Raji (cell line): ENCODE measurements at regions not wholly inside any gene's neighbourhood (a gene's known extent, or its start where the extent isn't known, plus 50 kb on each side); places are given as distances from the start of the nearest gene placed in this dataset.

Experiments used
- POLR2A ChIP-seq: IDR thresholded peaks from 2 replicates; pipeline ENCODE4 v1.6.1; 2011; ENCODE audit warnings: low read depth, low read length, control low read depth; ENCODE audit not compliant: insufficient read depth

DNA sequence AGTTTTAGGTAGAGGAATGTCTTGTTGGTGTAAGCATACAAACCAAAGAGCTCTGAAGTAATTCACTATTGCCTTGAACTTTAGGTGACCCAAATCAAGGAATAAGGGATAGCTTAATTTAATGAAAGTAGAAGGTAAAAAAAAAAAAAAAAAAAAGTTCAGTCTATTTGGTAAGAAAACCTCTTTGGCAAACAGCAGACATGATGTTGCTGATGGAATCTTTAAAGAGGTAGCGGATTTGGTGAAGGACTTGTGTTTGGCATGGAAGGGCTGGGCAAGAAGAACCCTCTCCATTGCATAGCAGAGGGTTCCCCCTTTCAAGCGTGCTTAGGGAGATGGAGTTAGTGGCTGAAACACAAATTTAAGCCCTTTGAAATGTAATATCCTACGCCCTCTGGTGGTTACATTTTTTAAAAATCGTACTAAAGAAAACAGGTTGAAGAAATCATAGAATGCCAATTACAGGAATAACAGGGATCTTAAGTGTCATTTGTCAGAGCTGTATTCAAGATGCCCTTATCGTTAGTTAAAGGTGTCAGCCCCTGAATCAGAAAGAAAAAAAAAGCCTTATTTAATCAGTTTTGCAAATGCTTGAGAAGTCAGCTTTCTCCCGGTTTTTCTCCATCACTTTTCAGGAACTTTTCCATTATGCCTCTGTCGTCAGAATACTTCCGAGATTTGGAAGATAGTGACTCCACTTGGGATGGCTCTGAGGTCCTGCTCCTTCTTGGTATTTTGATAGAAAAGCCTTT, 383.1 kb downstream of the KCNJ2 start:
- TF ChIP-seq POLR2A: no peak

DNA sequence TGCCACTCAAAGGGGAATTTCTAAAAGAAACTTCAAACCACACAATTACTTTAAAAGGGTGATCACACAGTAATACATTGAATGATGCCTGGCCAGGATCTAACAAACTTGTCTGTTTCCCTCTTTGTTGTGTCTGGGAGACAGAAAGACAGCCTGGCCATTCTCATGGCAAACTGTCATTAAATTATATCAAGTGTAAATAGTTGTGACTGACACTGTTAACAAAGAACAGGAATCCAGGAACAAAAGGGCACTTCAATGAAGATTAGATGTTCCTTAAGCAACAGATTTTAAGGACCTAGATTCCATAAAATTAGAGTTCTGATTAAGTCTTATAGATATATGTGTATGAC, 383.6 kb downstream of the KCNJ2 start:
- no peak for TF ChIP-seq POLR2A

DNA sequence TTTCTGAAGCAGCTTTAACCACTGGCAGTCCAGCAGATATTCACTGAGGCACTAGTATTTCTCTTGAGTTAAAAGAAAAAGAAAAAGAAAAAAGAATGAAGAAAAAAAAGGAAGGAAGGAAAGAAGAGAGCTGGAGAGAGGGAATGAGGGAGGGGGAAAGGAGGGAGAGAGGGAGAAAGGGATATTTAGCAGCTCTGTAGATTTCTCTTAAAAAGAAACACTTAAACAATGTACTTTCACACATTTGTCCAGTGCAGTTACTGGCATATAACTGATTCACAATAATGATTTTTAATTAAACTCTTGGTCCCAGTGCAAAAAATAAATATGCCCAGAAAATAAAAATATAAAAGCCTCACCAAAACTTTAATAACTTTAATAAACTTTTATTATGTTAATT, 386.4 kb downstream of the KCNJ2 start:
- TF ChIP-seq POLR2A: no peak

DNA sequence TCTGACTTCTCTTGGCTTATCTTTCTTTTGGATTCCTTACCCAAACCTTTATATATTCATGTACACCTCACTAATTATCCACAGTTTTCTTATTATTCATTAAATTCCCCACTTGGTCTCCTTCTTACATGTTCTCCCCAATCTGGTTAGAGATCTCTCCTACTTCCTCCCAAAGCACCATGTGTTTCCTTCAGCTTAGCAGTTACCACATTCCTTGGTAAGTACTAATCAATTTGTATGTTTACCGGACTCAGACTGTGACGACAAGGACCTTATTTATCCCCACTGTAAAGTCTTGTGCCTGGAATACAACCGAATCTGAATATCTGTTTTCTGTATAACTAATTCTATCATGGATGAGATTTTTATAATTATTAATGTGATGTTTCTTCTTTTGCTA, 389.5 kb downstream of the KCNJ2 start:
- no peak for TF ChIP-seq POLR2A

DNA sequence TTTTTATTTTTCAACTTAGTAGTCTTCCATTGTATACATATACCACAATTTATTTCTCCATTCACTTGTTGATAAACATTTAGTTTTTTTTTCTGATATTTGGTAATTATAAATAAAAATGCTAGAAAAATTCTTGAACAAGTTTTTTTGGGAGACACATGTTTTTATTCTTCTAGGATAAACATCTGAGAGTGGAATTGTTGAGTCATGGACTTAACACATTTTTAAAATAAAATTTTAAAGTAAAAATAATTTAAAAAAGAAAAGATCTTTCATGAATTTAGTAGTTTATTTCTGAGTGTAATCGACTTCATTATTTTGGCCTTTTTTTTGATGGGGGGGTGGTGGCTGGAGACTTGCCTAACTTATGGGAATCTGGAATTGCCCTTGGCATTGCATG, 391.1 kb downstream of the KCNJ2 start:
- no peak for TF ChIP-seq POLR2A

DNA sequence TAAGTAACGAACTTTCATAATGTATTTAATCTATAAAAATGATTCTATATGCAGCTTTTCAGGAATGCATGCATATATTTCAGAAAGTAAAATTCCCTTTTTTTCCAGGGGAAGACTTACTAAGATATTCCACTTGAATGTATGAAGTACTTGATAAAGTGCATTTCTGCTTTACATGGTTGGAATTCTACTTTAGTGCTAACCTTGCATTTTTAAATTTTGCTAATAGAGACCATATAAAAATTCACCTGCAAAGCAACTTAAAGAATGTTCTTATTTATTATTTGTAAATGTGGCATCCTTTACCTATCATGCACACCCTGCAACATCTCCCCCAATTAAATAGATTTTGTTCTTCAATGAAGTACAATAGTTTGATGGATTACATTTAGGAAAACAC, 392.8 kb downstream of the KCNJ2 start:
- TF ChIP-seq POLR2A: no peak

DNA sequence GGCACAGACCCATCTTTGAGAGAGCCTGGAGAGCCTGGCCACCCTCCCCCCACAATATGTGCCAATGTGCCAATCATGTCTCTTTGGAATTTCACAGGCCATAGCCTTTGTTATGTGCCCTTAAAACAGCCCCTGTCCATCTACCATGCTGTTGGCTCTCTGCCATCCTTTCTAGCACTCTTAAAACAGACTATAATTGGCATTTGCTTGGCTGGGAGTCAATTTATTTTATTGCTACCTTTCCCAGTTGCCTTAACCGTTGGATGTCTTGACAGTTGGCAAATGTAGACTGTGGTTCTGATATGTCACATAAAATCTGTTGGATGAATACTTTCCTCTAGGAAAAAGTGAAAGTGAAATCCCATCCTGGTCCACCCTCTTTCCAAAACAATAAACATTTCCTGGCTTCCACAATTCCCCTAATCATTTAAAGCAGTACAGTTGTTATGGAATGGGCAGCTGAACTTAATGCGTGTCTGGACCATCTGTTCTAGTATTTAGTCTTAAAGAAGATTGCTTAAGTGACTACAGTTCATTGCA, 394.0 kb downstream of the KCNJ2 start:
- TF ChIP-seq POLR2A: no peak

DNA sequence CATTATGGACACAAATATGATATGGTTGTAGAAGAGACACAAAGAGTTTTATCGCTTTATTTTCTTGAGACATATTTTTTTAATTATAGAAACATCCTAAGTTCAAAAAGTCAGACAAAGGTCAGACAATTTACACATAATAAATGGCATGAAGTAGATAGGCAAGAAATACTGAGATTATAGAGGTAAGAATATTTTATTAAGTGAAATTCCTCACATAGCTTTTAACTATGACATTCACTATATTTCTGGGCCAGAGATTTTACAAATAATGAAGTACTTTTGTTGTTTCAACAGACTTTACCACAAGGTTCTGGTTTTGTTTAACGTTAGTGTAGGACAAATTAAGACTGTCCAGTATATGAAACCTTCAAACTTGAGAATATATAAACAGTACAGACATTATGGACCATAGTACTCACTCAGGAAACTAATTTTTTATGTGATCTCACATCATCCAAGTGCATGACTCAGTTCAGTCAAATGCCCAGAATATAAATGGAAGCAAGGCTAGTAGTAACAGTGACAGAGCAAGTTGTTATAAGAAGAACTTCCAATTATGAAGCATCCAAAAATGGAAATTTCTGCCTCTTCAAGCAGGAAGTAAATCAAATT, 394.8 kb downstream of the KCNJ2 start:
- TF ChIP-seq POLR2A: no peak

DNA sequence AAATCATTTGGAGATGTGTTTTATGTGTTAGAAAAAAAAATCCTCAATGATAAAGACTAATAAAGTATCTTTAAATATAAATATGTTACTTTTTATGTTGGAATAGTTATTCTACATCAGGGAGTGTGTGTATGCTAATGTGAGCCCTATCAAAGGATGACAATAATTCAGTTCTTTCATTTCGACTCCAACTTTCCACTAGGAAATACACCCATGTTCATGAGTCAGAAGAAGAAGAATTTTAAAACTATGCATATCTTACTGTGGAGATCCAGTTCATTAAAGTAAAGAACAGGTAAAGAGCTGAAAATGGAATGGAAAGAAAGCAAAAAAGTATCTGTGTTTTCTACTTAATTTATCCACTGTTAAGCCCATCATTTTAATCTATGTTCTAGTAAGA, 399.8 kb downstream of the KCNJ2 start:
- TF ChIP-seq POLR2A: no peak

DNA sequence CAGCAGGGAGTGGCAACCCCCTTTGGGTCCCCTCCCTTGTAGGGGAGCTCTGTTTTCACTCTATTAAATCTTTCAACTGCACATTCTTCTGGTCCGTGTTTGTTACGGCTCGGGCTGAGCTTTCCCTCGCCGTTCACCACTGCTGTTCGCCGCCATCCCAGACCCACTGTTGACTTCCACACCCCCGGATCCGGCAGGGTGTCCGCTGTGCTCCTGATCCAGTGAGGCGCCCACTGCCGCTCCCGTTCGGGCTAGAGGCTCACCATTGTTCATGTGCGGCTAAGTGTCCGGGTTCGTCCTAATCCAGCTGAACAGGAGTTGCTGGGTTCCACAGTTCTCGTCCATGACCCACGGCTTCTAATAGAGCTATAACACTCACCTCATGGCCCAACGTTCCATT, 408.1 kb downstream of the KCNJ2 start:
- no peak for TF ChIP-seq POLR2A

DNA sequence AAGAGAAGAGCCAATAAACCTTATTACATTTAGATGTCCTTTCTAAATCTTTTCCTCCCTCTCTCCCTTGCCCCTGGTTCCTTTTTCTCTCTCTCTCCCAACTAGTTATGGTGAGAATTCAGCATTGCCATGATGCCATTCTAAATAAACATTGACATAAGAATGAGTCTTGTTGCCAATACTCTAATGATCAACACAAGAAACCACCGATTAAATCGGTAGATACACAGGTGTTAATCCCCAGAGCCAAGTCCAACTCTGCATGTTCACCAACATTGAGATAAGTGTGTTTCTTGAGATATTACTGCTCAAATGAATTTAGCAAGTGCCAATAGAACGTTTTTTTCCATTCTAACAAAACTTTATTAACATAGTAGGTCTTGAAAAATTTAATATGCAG, 412.1 kb downstream of the KCNJ2 start:
- no peak for TF ChIP-seq POLR2A

DNA sequence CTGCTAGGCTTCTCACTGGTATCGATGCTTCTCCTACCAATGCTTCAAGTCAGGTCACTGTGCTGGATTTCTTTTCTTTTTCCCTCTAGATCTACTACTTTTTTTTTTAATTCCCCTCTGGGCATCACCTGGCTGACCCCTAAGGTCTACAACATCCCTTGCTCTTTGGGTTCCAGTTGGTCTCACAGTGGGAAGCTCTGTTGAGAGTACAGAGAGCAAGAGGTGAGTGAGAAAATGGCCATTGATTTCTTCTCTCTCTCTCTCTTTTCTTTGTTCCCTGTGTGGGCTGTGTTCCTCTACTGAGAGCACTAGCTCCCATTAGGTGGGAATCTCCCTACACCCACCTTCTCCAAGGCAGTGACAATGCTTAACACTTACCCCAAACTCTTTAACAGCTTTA, 413.4 kb downstream of the KCNJ2 start:
- TF ChIP-seq POLR2A: no peak

DNA sequence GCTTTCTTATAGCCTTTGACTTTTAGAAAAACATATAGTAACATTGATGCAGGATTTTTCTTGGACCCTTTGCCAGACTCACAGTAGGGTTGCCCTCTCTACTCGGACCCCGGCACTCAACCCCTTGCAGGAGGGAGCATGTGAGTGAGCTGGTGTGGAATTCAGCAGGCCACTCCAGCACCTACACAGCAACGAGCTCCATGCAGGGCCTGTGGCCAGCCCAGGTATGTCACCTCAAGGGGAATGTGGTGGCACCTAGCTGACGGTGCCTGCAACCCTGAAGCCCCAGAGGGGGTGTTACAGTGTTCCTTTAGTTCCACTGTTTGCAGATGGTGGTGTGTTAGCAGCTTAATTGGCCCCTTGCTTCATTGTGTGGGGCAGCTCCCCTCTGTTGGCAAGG, 414.9 kb downstream of the KCNJ2 start:
- TF ChIP-seq POLR2A: no peak

DNA sequence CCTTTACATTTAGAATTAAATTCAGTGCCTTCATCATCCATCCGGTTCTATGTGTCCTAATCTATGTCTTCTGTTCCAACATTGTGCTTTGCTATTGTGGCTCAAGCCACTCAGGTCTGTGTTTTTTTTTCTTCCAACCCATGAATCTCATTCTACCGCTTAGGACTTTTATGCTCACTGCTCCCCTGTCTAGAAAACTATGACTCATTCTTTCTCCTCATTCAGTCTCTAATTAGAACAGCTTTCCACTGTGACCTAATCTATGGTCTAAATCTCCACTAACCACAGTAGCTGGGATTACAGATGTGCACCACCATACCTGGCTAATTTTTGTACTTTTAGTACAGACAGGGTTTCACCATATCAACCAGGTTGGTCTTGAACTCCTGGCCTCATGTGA, 418.7 kb downstream of the KCNJ2 start:
- TF ChIP-seq POLR2A: no peak

DNA sequence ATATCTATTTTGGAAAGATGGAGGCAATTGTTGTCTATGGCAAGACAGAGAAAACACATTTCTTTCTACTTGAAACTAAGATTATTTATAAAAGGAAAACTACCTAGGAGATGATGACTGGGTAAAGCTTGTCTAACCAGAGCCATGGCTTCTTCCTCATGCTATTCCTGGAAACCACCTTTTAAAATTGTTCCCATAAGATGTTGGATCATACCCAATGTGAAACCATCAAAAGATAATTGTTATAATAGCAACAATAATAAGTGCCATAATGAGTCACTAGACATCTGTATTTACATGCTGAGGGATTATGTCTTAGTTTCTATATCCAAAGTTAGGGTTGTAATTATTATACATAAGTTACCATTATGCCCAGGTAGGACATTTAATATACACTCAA, 428.4 kb downstream of the KCNJ2 start:
- no peak for TF ChIP-seq POLR2A

DNA sequence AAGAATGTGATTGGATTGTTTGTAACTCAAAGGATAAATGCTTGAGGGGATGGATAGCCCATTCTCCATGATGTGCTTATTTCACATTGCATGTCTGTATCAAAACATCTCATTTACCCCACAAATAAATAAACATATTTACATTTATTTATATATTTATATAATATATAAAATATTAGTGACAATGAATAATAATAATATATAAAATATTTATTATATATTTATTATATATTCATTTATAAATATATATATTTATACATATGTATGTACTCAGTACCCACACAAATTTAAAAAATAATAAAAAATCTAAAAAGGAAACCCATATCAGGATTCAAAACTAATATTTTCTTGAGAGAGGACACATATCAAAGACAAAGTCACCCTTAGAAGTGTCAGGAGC, 429.9 kb downstream of the KCNJ2 start:
- no peak for TF ChIP-seq POLR2A

DNA sequence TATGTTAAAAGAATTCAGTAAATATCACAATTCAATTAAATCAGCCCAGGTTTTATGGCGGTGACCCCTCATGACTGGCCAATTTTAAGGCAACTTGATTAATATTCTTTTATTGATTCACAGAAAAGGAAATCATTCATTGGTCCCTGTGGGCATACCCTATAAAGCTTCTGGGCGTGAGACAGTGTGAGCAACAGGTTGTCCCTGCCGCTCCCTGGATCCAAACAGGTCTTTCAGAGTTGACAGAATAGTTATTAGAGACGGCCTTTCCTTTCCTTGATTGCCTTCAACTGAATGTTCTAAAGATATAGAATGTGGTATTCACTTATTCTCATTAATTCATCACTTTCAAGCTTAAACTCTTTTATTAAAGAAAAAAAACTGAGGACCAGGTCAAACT, 433.9 kb downstream of the KCNJ2 start:
- TF ChIP-seq POLR2A: no peak
